HG02678 (cell line): ENCODE measurements at regions not wholly inside any gene's neighbourhood (a gene's known extent, or its start where the extent isn't known, plus 50 kb on each side); places are given as distances from the start of the nearest gene placed in this dataset.

Experiments used
- ATAC-seq: cut with Tn5 transposase; IDR thresholded peaks from one replicate; pipeline ENCODE4 v1.9.1; 2021; ENCODE audit warnings: mild to moderate bottlenecking, moderate library complexity; ENCODE audit not compliant: unreplicated experiment

DNA sequence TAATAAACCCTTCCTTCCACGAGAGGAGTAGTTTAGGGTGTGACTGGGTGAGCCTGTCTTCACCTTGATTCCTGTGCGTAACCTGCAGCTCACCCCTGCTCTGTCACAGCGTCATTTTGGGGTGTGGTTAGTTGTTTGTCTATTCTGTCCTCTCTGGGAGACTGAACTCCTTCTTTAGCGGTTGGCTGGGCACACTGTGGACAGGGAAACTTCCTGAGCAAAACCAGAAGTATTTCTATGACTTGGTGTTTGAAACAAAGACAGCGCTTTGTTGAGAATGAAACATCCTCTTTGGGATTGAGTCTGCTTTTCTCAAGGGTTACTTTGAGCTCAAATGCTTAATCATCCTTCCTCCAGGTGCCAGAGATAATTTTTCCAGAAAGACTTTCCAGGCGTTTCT lies 270.7 kb downstream of the HRH4 start:
- no peak for ATAC-seq

- ATAC-seq: no peak
Observed at GRCh38 chr18:24731981-24732380, 271.5 kb downstream of the HRH4 start.

- no peak for ATAC-seq
Observed at GRCh38 chr18:24734058-24734457, 273.6 kb downstream of the HRH4 start.

DNA sequence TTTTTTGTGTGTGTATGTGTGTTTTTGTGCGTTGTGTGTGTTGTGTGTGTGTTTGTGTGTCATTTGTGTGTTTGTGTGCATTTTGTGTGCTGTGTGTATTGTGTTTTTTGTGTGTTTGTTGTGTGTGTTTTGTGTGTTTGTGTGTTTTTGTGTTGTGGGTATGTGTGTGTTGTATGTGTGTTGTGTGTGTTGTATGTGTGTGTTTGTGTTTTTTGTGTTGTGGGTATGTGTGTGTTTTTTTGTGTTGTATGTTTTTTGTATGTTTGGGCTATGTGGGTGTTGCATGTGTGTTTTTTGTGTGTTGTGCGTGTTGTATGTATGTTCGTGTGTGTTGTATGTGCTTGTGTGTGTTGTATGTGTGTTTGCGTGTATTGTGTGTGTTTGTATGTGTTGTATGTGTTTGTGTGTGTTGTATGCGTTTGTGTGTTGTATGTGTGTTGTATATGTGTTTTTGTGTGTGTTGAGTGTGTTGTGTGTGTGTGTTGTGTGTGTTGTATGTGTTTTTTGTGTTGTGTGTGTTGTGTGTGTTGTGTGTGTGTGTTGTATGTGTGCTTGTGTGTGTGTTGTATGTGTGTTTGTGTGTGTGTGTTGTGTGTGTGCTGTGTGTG lies 275.3 kb downstream of the HRH4 start:
- ATAC-seq: no peak

- no peak for ATAC-seq
Observed at GRCh38 chr18:24736662-24737330, 276.4 kb downstream of the HRH4 start.

GRCh38 chr18:24740829-24741228 lies 280.4 kb downstream of the HRH4 start:
- ATAC-seq: no peak

GRCh38 chr18:24741321-24741720 lies 280.9 kb downstream of the HRH4 start:
- no peak for ATAC-seq

- no peak for ATAC-seq
Observed at GRCh38 chr18:24741965-24742724, 281.7 kb downstream of the HRH4 start.

DNA sequence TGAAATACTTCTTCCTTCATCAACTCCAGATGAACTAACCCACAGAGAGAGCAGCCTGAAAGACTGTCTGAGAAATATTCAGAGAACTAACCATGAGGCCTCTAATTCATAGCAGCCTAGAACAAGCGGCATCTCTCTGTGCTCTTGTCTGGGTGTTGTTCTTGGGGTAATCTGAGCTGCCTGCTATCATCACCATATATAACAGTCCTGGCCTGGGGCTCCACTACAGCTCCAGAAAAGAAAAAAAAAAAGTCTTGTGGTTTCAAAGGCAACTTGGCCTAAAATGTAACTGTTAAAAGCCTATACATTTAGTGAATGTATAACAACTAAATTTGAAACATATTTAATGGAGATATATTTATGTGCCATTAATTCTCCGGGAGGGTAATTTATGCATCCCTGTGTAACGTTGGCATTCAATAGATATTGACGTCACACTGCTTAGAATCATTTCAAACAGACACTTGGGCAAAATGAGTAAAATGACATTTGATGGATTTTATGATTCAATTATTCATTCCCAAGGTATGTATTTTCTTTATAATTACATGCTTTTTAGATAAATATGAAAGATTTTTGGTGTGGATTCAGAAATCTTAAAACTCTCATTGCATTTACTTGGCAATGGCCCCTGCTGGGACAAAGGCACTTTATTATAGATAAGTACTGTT lies 294.3 kb downstream of the HRH4 start:
- ATAC-seq: no peak

DNA sequence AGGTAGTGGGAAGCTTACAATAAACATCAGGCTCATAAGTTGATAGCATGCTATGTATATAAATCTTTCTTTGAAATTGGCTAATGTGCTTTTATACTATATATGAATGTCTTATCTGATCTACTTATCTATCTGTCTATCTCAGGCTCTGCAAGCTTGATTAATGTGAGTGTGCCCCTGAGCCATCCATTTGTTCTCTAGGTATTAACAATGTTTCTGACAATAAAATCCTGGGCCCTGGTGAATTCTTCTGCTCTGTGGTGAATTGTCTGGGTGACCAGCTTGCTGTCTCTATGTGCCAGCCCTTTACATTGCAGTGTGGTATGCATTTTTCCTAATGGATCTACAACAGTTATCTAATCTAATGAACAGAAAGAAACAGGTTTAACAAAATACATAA lies 295.9 kb downstream of the HRH4 start:
- no peak for ATAC-seq

DNA sequence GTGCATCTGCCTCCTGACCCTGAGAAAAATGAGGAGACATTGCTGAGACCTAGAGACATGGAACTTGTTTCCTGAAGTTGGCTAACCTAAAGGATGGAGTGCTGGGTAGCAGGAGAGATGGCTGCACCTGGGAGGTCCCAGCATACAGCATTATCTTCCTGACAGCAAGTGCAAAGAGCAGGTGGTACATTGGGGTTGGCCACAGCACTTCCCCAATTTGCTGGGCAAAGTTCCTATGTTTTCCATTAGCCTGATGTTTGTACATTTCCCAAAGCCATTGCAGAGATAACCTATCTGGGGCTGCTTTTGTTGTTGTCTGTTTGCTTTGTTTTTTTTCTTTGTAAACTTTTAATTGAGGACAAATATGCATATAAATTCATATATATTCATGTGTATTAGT lies 296.7 kb downstream of the HRH4 start:
- ATAC-seq: no peak

DNA sequence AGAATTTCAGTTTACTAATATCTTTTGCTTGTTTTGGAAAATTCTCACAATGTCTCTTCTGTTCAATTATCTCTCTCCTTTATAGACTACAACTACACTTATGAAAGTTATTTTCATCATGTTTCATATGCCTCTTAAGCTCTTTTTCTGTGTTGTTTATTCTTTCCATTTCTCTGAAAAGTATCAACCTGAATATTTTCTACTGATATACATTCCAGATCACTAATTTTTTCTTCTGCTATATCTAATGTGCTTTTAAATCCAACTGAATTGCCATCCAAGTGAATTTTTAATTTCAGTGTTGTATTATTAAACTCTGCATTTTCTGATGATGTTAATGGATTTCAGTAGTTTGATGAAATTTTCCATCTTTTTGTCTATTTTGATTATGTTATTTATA lies 301.3 kb downstream of the HRH4 start:
- no peak for ATAC-seq

DNA sequence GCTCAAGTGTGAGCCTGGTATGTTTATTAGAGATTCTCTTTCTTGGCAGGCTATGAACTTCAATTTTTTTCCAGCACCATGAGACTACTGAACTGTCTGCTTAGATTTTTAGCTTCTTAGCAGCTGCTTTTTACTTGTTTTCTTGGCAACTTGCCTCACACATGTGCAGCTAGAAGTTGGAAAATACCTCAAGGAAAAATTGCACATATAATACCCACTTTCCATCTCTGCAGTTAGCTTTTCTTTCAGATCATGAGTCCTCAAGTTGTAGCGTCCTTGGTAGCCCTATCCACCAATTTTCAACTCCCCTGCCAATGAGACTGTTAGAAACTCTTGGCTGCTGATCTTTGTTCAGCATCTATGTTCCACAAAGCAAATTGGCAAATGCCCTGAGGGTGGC lies 302.1 kb downstream of the HRH4 start:
- ATAC-seq: no peak

- ATAC-seq: no peak
Observed at GRCh38 chr18:24763765-24764513, 303.5 kb downstream of the HRH4 start.

DNA sequence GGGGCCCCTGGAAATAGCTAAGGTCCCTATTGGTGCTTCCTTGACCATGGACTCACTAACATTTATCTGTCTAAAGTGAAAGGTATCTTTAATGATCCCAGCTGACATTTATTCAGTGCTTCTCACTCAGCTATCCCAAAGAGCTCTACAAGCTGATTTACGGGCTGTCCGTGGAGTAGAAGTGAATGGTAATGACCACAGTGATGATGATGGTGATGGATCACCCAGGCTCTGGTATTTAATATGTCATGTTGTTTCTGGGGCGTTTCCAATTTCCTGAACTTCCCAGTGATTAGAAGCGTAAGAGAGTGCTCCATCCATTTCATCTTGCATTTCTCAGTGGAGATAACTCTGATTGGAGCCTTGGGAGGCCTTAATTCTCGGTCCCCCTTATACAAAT lies 304.3 kb downstream of the HRH4 start:
- no peak for ATAC-seq

- no peak for ATAC-seq
Observed at GRCh38 chr18:24766376-24766775, 305.9 kb downstream of the HRH4 start.

DNA sequence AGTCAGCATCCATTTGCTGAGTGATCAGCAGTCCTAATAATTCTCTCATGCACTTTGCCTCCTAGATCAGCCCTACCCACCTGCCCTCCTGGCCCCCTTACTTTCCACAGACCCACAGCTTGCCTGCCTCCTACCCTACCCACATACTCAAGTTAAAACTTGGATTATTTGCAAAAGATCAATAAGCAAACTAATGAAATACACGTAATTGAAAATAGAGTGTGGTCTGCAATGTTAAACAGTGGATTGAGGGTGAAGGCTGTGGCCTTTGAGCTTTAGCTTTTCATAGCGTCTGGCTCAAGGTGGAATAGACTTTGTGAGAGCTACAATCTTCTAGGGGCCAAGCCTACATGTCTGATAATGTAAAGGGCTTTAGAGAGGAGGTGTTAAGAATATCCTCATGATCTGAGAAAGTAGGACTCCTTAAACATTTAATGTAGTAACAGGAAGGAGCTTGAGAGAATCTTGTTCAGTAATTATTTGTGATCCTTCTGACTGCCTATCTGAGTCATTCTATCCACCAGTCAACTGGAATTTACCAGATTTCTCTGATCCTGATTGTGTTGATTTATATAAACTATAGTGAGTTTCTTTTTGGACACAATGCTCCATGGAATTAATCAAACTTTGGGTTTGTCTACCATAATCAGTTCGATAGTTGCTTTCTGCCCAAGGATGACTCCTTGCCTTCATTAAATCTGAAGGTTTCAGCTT lies 310.0 kb downstream of the HRH4 start:
- ATAC-seq: no peak

DNA sequence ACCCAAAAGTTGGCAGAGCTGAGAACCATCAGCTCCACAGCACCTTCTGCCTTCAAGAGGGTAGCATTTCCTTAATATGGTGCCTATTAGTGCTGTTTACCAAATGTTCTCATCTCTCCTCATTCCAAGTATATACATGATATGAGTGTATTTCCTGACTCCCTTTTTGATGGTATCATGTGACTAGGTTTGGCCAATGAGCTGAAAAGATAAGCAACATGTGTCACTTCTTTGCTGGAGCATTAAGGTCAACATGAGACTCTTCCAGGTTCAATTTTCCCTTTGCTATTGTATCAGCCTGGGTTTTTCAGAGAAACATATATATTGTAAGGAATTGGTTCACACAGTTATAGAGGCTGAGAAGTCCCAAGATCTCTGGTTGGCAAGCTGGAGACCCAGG lies 310.9 kb downstream of the HRH4 start:
- ATAC-seq: no peak

DNA sequence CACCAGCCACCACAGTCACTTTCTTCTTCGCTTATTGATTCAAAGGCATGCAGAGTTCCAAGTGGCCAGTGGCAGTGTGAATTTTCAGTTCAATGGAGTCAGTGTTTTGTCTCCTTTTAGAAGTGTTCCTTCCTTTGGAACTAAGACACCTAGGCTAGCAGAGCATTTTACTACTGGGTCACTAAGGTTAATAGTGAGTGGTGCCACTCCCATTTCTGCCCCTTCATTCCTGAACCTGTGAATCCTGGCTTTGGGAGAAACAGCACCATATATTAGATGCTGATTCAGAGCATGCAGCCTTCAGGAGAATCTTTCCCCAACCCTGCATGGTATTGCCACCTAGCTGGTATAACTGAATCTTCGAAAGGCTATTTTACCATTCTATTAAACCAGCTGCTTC lies 312.7 kb downstream of the HRH4 start:
- ATAC-seq: no peak

DNA sequence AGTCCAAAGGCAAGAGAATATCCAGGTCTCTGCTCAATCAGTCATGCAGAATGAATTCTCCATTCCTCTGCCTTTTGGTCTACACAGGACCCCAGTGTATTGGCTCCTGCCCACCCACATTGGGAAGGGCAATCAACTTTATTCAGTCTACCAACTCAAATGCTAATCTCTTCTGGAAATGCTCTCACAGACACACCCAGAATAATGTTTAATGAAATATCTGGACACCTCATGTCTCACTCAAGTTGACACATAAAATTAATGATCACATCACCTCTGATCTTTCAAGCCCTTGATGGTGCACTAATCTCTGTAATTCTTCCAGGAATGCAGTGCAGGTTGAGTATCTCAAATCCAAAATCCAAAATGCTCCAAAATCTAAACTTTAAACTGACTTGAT lies 315.6 kb downstream of the HRH4 start:
- no peak for ATAC-seq
